SKM-1 (cell line): ENCODE measurements at regions not wholly inside any gene's neighbourhood (a gene's known extent, or its start where the extent isn't known, plus 50 kb on each side); places are given as distances from the start of the nearest gene placed in this dataset.
"Not testable (repeated sequence)": the region's sequence is repeated elsewhere in the genome, so short reads cannot be mapped to it uniquely, and the experiment has no call there.

Experiments used
- DNase-seq: peaks from one replicate; lab custom pipeline; 2025; ENCODE audit not compliant: unreplicated experiment; lab: John Stamatoyannopoulos, UW

DNA sequence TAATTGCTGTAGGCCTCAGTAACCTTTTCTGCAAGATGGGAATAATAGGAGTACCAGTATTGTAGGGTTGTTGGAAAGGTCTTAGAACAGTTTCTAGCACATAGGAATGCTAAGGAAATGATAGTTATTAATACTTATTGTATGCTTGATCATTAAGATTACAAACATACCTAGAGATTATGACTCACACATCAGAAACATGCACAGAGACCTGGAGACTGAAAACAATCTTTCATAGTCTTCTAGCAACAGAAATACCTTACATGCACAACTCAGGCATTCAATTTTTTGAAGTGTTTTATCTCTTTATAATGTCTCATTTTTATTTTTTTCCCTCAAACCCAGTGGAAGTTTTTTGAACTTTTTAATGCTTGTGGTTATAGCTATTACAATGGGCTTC, 104.4 kb upstream of the ZBTB20 start:
- DNase-seq = no peak

DNA sequence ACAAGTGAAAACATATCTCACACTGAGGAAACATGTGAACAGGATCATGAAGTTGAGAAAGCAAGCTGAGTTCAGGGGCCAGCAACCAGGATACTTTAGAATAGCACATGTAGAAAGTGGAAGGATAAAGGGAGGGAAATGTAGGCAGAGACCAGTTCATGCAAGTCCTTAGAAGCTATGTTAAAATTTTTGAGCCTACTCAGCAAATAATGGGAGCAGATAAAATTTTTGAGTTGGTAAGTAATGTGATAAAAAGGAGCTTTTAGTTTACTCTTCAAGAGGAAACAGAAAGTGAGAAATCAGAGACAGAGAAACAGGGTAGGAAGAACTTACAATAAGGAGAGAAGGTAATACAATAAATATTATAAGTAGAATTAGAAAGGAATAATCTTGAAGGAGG, 105.6 kb upstream of the ZBTB20 start:
- no peak for DNase-seq

DNA sequence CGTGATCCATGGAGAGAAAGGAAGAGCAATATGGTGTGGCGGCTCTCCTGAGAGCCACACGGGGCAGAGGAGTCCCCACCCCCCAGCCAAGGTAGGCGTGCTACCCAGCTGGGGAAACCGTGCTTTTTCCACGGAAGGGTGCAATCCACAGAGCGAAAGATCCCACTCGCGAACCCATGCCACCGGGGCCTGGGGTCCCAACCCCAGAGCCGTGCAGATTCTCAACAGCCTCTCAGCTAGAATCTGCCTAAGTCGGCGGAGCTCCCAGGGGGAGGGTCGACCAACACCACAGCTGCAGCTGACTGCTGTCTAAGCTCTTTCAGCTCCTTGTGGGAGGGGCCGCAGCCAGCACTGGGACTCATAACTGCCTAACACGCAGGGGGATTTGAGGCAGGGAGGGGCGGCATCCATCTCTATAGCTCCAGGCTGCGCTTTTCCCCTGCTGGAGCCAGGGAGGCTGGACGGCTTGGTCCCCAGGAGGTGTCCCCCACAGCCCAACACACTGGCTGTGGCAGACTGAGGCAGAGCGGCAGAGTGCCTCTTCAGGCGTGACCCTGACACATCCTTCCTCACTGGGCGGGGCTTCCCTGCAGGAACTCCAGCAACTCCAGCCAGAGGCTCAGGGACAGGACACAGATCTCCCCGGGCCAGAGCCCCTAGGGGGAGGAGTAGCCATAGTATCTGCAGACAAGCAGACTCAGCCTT, 107.6 kb upstream of the ZBTB20 start:
- no peak for DNase-seq

DNA sequence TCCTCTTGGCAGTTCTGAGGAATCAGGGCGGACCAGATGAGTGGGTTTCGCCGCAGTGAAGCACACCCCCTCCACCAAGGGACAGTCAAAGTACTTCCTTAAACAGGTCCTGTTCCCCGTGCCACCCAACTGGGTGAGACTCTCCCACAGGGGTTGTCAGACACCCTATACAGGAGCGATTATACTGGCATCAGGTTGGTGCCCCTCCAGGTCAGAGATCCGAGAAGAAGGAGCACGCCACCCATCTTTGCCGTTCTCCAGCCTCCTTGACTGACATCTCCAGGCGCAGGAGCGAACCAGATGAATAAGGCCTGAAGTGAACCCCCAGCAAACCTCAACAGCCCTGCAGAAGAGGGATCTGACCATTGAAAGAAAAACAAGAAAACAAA, 108.1 kb upstream of the ZBTB20 start:
- no peak for DNase-seq

DNA sequence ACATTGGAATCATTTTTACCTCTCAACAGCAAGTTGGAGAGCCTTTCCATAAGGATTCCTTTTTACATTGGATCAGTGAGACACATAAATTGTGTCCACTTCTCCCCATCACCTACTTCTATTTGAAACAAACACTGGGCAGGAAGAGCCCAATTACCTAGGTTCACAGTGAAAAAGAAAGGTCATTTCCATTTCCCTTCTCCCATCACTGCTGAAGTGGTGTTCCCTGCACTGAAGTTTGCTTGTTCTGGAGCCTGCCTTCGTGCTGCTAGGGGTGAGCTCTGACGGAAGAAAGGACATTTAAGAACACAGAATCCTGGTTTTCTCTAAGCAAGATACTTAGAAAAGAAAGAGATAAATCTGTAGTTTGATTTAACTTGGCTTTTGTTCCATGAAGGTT, 123.8 kb upstream of the ZBTB20 start:
- no peak for DNase-seq

GRCh38 chr3:115272036-115272824, 125.1 kb upstream of the ZBTB20 start:
- no peak for DNase-seq

GRCh38 chr3:115275896-115276295, 128.8 kb upstream of the ZBTB20 start:
- DNase-seq = peak; percentile 21

GRCh38 chr3:115279939-115280338, 132.9 kb upstream of the ZBTB20 start:
- no peak for DNase-seq

- DNase-seq = peak; percentile 68
Observed at GRCh38 chr3:115280506-115280905, 133.4 kb upstream of the ZBTB20 start.

- DNase-seq = no peak
Observed at GRCh38 chr3:115281697-115282675, 134.9 kb upstream of the ZBTB20 start.

GRCh38 chr3:115284980-115285379, 137.9 kb upstream of the ZBTB20 start:
- DNase-seq = no peak

- no peak for DNase-seq
Observed at GRCh38 chr3:115286529-115287197, 139.6 kb upstream of the ZBTB20 start.

DNA sequence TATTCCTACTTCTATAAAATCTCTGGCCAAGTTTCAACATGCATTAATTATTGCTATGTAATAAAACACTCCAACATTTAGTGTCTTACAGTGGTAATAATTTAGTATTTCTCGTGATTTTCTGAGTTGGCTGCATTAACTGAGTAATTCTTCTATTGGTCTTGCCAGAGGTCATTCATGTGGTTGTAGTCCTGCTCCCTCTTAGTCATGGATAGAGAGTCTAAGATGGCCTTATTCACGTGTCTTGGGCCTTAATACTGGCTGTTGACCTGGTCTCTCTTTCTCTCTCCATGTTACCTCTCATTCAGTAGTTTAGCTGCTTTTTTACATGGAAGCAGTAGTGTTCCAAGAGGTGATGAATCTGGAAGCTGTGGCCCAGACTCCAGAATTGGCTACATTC, 140.1 kb upstream of the ZBTB20 start:
- no peak for DNase-seq

DNA sequence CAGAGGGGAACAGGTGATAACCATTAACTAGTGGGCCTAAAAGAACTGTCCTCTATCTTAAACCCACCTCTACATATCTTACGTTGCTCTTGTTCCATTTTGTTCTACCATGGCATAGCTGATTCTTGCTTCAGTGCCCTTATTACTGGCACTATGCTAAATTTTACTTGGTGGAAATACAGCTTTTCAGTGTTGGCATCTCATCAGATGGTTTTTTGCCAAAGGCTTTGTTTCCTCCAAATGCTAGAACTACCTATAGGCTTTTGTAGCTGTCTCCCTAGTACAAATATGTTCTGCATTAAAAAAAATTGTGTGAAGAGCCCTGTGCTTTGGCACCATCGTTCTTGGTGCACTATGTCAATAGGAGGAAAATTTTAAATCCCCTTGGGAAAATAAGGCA, 145.0 kb upstream of the ZBTB20 start:
- DNase-seq = no peak

DNA sequence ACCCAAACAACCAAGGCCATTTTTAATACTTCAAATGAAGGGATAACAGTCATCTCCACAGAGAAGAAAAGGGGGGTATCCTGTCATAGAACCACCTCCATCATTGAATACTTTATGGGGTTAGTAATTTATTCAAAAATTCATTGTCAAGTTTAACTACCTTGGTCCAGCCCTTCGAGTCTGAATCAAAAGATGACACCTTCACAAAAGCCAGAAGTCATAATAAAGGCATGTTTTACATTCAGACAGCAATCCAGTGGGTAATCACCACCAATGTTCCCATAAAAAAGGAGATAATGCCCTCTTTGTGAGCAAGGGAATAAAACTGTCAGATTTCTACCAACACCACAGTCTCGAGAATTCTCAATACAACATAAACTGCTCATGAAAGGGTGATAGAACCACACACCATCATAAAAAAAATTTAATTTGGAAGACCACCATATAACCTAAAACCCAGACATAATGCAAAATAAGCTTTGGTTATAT, 145.6 kb upstream of the ZBTB20 start:
- DNase-seq = no peak

DNA sequence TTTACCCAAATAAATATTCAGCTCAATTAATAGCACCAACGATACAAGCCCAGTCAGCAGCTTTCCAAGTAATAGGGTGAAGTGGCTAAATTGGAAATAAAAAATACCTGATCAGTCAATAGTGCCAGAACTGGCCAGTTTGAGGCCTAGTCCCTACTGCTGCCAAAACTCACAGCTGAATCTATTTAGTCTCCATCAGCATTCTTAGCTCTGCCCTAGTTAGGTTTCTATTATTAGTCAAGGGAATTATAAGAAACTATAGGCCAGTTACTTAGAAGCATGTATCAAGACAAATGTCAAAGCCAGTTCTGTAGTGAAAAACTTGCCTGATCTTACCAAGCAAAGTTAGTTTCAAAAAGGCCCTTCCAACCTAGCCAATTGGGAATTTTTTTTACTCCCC, 146.2 kb upstream of the ZBTB20 start:
- no peak for DNase-seq

- DNase-seq = no peak
Observed at GRCh38 chr3:115301364-115301860, 154.3 kb upstream of the ZBTB20 start.

DNA sequence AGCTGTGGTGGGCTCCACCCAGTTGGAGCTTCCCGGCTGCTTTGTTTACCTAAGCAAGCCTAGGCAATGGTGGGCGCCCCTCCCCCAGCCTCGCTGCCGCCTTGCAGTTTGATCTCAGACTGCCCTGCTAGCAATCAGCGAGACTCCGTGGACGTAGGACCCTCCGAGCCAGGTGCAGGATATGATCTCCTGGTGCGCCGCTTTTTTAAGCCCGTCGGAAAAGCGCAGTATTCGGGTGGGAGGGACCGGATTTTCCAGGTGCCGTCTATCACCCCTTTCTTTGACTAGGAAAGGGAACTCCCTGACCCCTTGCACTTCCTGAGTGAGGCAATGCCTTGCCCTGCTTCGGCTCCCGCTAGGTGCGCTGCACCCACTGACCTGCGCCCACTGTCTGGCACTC, 170.9 kb upstream of the ZBTB20 start:
- DNase-seq = not testable (repeated sequence)

DNA sequence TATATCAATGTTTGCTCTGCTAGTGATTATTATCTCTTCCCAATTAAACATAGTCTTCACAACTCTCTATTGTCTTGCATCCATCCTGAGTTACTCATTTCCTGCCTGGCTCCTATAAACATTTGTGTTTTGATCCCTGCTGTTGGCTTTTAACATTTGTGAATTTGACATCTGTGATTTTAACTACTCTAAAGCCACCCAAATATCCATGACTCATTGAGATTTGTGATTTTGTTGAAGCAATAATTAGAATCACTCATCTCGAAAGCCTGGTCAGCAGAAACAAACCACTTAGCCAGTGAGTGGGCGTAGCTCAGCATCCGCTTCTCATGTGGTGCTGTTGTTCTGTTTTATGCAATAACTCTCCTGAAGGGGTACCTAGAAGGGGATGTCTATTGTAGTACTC, 174.3 kb upstream of the ZBTB20 start:
- no peak for DNase-seq

GRCh38 chr3:115322901-115323300, 175.8 kb upstream of the ZBTB20 start:
- no peak for DNase-seq

GRCh38 chr3:115323380-115323779, 176.3 kb upstream of the ZBTB20 start:
- DNase-seq = no peak
